Neuronal stem cell (in vitro differentiated cells): ENCODE measurements at regions not wholly inside any gene's neighbourhood (a gene's known extent, or its start where the extent isn't known, plus 50 kb on each side); places are given as distances from the start of the nearest gene placed in this dataset.

Experiments used
- DNase-seq: peaks from one replicate; pipeline ENCODE4 v3.0.0-alpha.2; 2013; ENCODE audit warnings: low spot score
- H2AFZ ChIP-seq: one replicate; pipeline ENCODE4 v1.6.1; 2013; ENCODE audit warnings: mild to moderate bottlenecking, low read length, inconsistent platforms
- H2AK5ac ChIP-seq: 2 replicates; pipeline ENCODE4 v1.6.1; 2013; ENCODE audit warnings: low read depth, mild to moderate bottlenecking, inconsistent platforms, low read length, moderate library complexity, mixed read lengths
- H2BK120ac ChIP-seq: 2 replicates; pipeline ENCODE4 v1.6.1; 2013; ENCODE audit warnings: low read depth, mild to moderate bottlenecking, inconsistent platforms, low read length, moderate library complexity, mixed read lengths
- H2BK12ac ChIP-seq: one replicate; pipeline ENCODE4 v1.6.1; 2013; ENCODE audit warnings: low read length, inconsistent platforms
- H2BK15ac ChIP-seq: 2 replicates; pipeline ENCODE4 v1.6.1; 2013; ENCODE audit warnings: mild to moderate bottlenecking, low read length, inconsistent platforms, mixed read lengths
- H2BK5ac ChIP-seq: one replicate; pipeline ENCODE4 v1.6.1; 2013; ENCODE audit warnings: inconsistent platforms, mild to moderate bottlenecking, low read length, moderate library complexity
- H3K14ac ChIP-seq: one replicate; pipeline ENCODE4 v1.6.1; 2013; ENCODE audit warnings: low read length, inconsistent platforms
- H3K18ac ChIP-seq: 2 replicates; pipeline ENCODE4 v1.6.1; 2013; ENCODE audit warnings: low read length, inconsistent platforms
- H3K23ac ChIP-seq: 2 replicates; pipeline ENCODE4 v1.6.1; 2013; ENCODE audit warnings: low read depth, mild to moderate bottlenecking, mixed read lengths, low read length, inconsistent platforms; ENCODE audit not compliant: poor library complexity
- H3K27ac ChIP-seq: replicated peaks from 3 replicates; pipeline ENCODE4 v1.5.1; 2013; ENCODE audit warnings: low read length, inconsistent platforms
- H3K27me3 ChIP-seq, 3 experiments: 2 replicates each; pipeline ENCODE4 v1.6.1; 2013; ENCODE audit warnings: low read length in 3 of 3, mild to moderate bottlenecking in 2 of 3, inconsistent platforms in 1 of 3, low read depth in 1 of 3, mixed read lengths in 1 of 3, moderate library complexity in 1 of 3; ENCODE audit not compliant: control insufficient read depth in 3 of 3, insufficient read depth in 3 of 3
- H3K36me3 ChIP-seq, 2 donors: replicated peaks in 1 of 2; 2 replicates each; pipeline ENCODE4 v1.6.1; 2013; ENCODE audit warnings: low read length in 2 of 2; ENCODE audit not compliant: control insufficient read depth in 2 of 2, insufficient read depth in 2 of 2
- H3K4ac ChIP-seq: 2 replicates; pipeline ENCODE4 v1.6.1; 2013; ENCODE audit warnings: inconsistent platforms, mild to moderate bottlenecking, low read length, moderate library complexity
- H3K4me1 ChIP-seq, 2 donors: 1 replicate in 1 of 2; 2 replicates in 1 of 2; pipeline ENCODE4 v1.6.1; 2013; ENCODE audit warnings: low read length in 2 of 2, low read depth in 1 of 2; ENCODE audit not compliant: control insufficient read depth in 2 of 2, insufficient read depth in 1 of 2
- H3K4me2 ChIP-seq: one replicate; pipeline ENCODE4 v1.6.1; 2013; ENCODE audit warnings: mild to moderate bottlenecking, low read length, inconsistent platforms; ENCODE audit not compliant: insufficient read depth, poor library complexity, severe bottlenecking
- H3K4me3 ChIP-seq, 2 donors: 2 replicates each; pipeline ENCODE4 v1.5.1; 2013; ENCODE audit warnings: low read length in 2 of 2, mild to moderate bottlenecking in 2 of 2, inconsistent platforms in 1 of 2, moderate library complexity in 1 of 2
- H3K79me1 ChIP-seq: one replicate; pipeline ENCODE4 v1.6.1; 2013; ENCODE audit warnings: low read depth, mild to moderate bottlenecking, inconsistent platforms, low read length, moderate library complexity
- H3K9ac ChIP-seq: one replicate; pipeline ENCODE4 v1.6.1; 2013; ENCODE audit warnings: mild to moderate bottlenecking, low read depth, low read length, inconsistent platforms; ENCODE audit not compliant: poor library complexity
- H3K9me3 ChIP-seq, 2 donors: replicated peaks in 1 of 2; 2 replicates each; pipeline versions ENCODE3 to v1.6.1; 2013; ENCODE audit warnings: low read length in 2 of 2, mild to moderate bottlenecking in 2 of 2, inconsistent platforms in 1 of 2, low read depth in 1 of 2, mixed read lengths in 1 of 2, moderate library complexity in 1 of 2; ENCODE audit not compliant: control insufficient read depth in 2 of 2, insufficient read depth in 1 of 2
- H4K8ac ChIP-seq: one replicate; pipeline ENCODE4 v1.6.1; 2013; ENCODE audit warnings: low read depth, mild to moderate bottlenecking, inconsistent platforms, low read length, moderate library complexity
- H4K91ac ChIP-seq: one replicate; pipeline ENCODE4 v1.6.1; 2013; ENCODE audit warnings: low read length, low read depth, mild to moderate bottlenecking, inconsistent platforms; ENCODE audit not compliant: poor library complexity
- WGBS, 2 donors: extraction: QIAGEN DNeasy Blood & Tissue Kit; methylation state at CpG; one replicate each; pipeline ENCODE4 v1.1.7; 2013; ENCODE audit warnings: missing lambda C conversion rate in 2 of 2, mixed read lengths in 1 of 2; ENCODE audit not compliant: insufficient read length in 2 of 2, insufficient replicate concordance in 1 of 2; ENCODE audit errors: extremely low coverage in 2 of 2; 5-methylcytosine and 5-hydroxymethylcytosine counted together

DNA sequence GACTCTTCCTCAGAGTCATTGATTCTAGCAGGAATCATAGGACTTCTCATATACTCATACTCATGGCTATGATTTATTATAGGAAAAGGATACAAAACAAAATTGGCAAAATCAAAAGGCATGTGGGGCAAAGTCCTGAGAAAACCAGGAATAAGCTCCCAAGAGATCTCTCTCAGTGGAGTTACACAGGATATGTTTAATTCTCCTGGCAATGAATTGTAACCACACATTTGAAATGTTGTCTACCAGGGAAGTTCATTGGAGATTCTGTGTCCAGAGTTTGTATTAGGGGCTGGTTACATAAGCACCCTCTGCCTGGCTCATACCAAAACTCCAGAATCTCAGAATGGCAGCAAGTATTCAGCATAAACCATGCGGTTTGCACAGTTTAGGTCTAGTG is 63.9 kb downstream of the ADAMTS1 start:
- Histone ChIP-seq H3K79me1 (no peaks in the 10 kb centered on the region), H3K27ac (no peak overlapping the region), H2BK15ac (no peak overlapping the region), H2BK120ac (no peak overlapping the region), H4K91ac (no peak overlapping the region), H3K4me1 (no peaks in the 10 kb centered on the region), H3K4me3 (no peak overlapping the region), H2BK12ac (no peak overlapping the region), H3K4ac (no peak overlapping the region), H3K23ac (no peak overlapping the region), H3K9ac (no peak overlapping the region), H2BK5ac (no peak overlapping the region), H4K8ac (no peak overlapping the region), H3K36me3 (no peaks in the 10 kb centered on the region), H3K9me3 (no peaks in the 10 kb centered on the region), H3K27me3 (no peaks in the 10 kb centered on the region), H3K4me2 (no peak overlapping the region), H3K18ac (no peak overlapping the region), H2AK5ac (no peak overlapping the region), H2AFZ (no peak overlapping the region), H3K14ac (no peak overlapping the region)
- WGBS, 2 donors: no CpG with 5 or more reads among the region's 1 CpG
- DNase-seq: no peak

DNA sequence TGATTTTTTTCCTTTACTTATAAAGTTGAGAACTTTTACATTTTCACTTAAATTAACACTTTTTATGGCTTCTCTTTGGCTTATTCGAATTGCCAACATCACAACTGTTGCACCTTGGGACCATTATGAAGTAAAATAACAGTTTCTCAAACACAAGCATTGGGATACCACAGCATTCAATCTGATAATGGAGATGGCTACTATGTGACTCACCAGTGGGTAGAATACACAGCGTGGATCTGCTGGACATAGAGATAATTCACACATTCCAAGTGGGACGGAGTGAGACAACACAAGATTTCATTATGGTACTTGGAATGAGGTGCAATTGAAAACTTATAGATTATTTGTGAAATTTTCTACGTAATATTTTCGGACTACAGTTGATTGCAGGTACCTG is 68.0 kb downstream of the ADAMTS1 start:
- Histone ChIP-seq H2AFZ (no peak overlapping the region), H2BK12ac (no peak overlapping the region), H2BK15ac (no peak overlapping the region), H3K9me3 (no peaks in the 10 kb centered on the region), H2BK5ac (no peak overlapping the region), H3K18ac (no peak overlapping the region), H3K27ac (no peak overlapping the region), H3K36me3 (no peaks in the 10 kb centered on the region), H4K8ac (no peak overlapping the region), H3K4me2 (no peak overlapping the region), H3K4me3 (no peak overlapping the region), H3K79me1 (no peaks in the 10 kb centered on the region), H2BK120ac (no peak overlapping the region), H3K9ac (no peak overlapping the region), H3K23ac (no peak overlapping the region), H3K4me1 (no peaks in the 10 kb centered on the region), H4K91ac (no peak overlapping the region), H3K27me3 (no peaks in the 10 kb centered on the region), H3K4ac (no peak overlapping the region), H2AK5ac (no peak overlapping the region), H3K14ac (no peak overlapping the region)
- no peak for DNase-seq
- no CpG with 5 or more reads among the region's 5 CpGs for WGBS, 2 donors

DNA sequence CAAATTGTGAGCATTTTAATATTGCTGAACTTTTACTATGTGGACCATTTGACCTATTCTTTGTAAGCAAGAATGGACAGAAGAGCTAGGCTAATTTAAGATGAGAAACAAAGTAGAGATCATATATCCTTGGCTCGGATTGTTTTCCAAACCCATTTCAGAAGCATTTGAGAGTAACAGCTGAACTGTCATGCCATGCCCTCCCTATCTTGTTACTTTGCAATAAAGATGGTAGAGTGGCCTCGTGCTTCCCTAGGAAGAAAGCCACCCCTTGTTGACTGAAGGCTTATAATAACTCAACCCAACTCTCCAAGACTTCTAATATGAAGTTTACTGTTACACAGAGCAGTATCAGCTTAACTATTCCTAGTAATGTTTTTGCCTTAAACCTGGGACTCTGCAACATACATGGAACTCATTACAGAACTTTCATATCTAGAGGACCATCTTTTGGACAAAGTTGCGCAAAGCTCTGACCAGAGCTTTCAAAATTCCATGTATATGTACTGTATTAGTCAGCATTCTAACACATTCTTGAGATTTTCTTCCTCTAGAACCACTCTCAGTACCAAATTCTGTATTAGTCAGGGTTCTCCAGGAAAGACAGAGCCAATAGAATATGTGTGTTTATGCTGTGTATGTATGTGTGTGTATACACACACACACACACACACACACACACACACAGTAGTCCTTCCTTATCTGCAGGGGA is 68.7 kb downstream of the ADAMTS1 start:
- WGBS, 2 donors: no CpG with 5 or more reads among the region's 3 CpGs
- no peaks in the 10 kb centered on the region for H3K79me1 ChIP-seq
- H3K23ac ChIP-seq: no peak overlapping the region
- no peaks in the 10 kb centered on the region for H3K4me1 ChIP-seq
- no peak for DNase-seq
- H3K4ac ChIP-seq: no peak overlapping the region
- no peak overlapping the region for H2AFZ ChIP-seq
- no peak overlapping the region for H2BK5ac ChIP-seq
- no peaks in the 10 kb centered on the region for H3K9me3 ChIP-seq
- no peaks in the 10 kb centered on the region for H3K36me3 ChIP-seq
- H3K4me3 ChIP-seq: no peak overlapping the region
- H3K27me3 ChIP-seq: no peaks in the 10 kb centered on the region
- H2BK15ac ChIP-seq: no peak overlapping the region
- H3K27ac ChIP-seq: no peak overlapping the region
- H4K91ac ChIP-seq: no peak overlapping the region
- no peak overlapping the region for H2AK5ac ChIP-seq
- H4K8ac ChIP-seq: no peak overlapping the region
- H3K9ac ChIP-seq: no peak overlapping the region
- H3K4me2 ChIP-seq: no peak overlapping the region
- H3K14ac ChIP-seq: no peak overlapping the region
- H2BK120ac ChIP-seq: no peak overlapping the region
- no peak overlapping the region for H3K18ac ChIP-seq
- no peak overlapping the region for H2BK12ac ChIP-seq

DNA sequence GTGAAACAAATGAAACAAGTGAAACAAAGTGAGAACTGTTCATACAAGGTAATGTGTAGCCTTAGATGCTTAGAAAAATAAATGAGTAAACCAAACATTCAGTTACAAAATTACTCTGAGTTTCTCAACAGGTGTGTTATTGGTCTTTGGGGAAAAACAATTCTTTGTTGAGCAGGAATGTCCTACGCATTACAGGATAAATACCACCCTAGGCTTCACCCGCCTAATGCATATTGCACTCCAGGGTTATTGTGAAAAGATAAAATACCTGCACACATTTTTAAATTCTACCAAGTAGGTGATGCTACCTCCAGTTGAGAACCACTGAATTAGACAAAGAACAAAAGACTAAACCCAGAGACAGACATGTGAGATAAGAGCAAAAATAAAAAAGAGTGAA is 72.2 kb downstream of the ADAMTS1 start:
- Histone ChIP-seq H3K36me3 (no peaks in the 10 kb centered on the region), H3K9me3 (no peaks in the 10 kb centered on the region), H2AFZ (no peak overlapping the region), H3K27me3 (no peaks in the 10 kb centered on the region), H3K23ac (no peak overlapping the region), H3K4me2 (no peak overlapping the region), H2AK5ac (no peak overlapping the region), H3K27ac (no peak overlapping the region), H2BK5ac (no peak overlapping the region), H3K18ac (no peak overlapping the region), H3K14ac (no peak overlapping the region), H3K79me1 (no peaks in the 10 kb centered on the region), H2BK15ac (no peak overlapping the region), H3K9ac (no peak overlapping the region), H3K4ac (no peak overlapping the region), H4K91ac (no peak overlapping the region), H4K8ac (no peak overlapping the region), H2BK12ac (no peak overlapping the region), H3K4me3 (no peak overlapping the region), H2BK120ac (no peak overlapping the region), H3K4me1 (no peaks in the 10 kb centered on the region)
- WGBS, 2 donors: no CpG with 5 or more reads among the region's 2 CpGs
- DNase-seq: no peak
